ENCODE measurements at regions not wholly inside any gene's neighbourhood (a gene's known extent, or its start where the extent isn't known, plus 50 kb on each side); places are given as distances from the start of the nearest gene placed in this dataset.

GRCh38 chr13:47039106-47039505, 142.3 kb upstream of the HTR2A start:
- no peaks in the 10 kb centered on the region for H3K9me3 ChIP-seq (ENCODE audit: insufficient read depth, low read depth, low read length)
- Mint-ChIP-seq H3K9me3 (ENCODE audit: unreplicated experiment) (no peaks in the 10 kb centered on the region), H3K4me1 (ENCODE audit: low read depth, unreplicated experiment) (peaks cover 35% of the 10 kb centered on the region), H3K36me3 (ENCODE audit: low read depth, unreplicated experiment) (no peaks in the 10 kb centered on the region), H3K4me3 (ENCODE audit: unreplicated experiment) (no peak overlapping the region), H3K27ac (ENCODE audit: unreplicated experiment) (peak overlapping the region; percentile 23), H3K27me3 (ENCODE audit: low read depth, unreplicated experiment) (peaks cover 3% of the 10 kb centered on the region)
- peak; percentile 96 for FAIRE-seq
- peak; percentile 89 for DNase-seq (ENCODE audit: low read depth)
- H3K27ac ChIP-seq (ENCODE audit: low read depth, low read length), result no peak overlapping the region
- no peak overlapping the region for H3K4me3 ChIP-seq (ENCODE audit: insufficient read depth, low read depth, low read length)
- no peaks in the 10 kb centered on the region for H3K79me2 ChIP-seq (ENCODE audit: insufficient read depth, low read length)
- H3K4me2 ChIP-seq (ENCODE audit: low read length), result peak overlapping the region; percentile 69
- no peaks in the 10 kb centered on the region for H3K27me3 ChIP-seq (ENCODE audit: insufficient read depth, low read length)
- peaks cover 12% of the 10 kb centered on the region for H3K4me1 ChIP-seq (ENCODE audit: insufficient read depth, low read length)
- TF ChIP-seq EZH2 (IDR thresholded peaks at IDR 0.05; ENCODE audit: insufficient read depth, low read length) (no peak), CTCF (IDR thresholded peaks at IDR 0.05; ENCODE audit: insufficient read depth, low read depth, low read length) (no peak)
- no peak overlapping the region for H2AFZ ChIP-seq (ENCODE audit: low read depth, low read length)
- no peaks in the 10 kb centered on the region for H3K36me3 ChIP-seq (ENCODE audit: insufficient read depth, low read length)
- no peak overlapping the region for H3K9ac ChIP-seq (ENCODE audit: low read length)
- H4K20me1 ChIP-seq (ENCODE audit: insufficient read depth, low read length), result no peaks in the 10 kb centered on the region

- peak; percentile 67 for DNase-seq (ENCODE audit: low read depth)
- Histone ChIP-seq H3K4me2 (ENCODE audit: low read length) (peak overlapping the region; percentile 69), H3K36me3 (ENCODE audit: insufficient read depth, low read length) (no peaks in the 10 kb centered on the region), H2AFZ (ENCODE audit: low read depth, low read length) (no peak overlapping the region), H3K27me3 (ENCODE audit: insufficient read depth, low read length) (no peaks in the 10 kb centered on the region), H3K9ac (ENCODE audit: low read length) (no peak overlapping the region), H3K4me3 (ENCODE audit: insufficient read depth, low read depth, low read length) (no peak overlapping the region), H4K20me1 (ENCODE audit: insufficient read depth, low read length) (no peaks in the 10 kb centered on the region), H3K9me3 (ENCODE audit: insufficient read depth, low read depth, low read length) (no peaks in the 10 kb centered on the region), H3K27ac (ENCODE audit: low read depth, low read length) (no peak overlapping the region), H3K4me1 (ENCODE audit: insufficient read depth, low read length) (peaks cover 13% of the 10 kb centered on the region), H3K79me2 (ENCODE audit: insufficient read depth, low read length) (no peaks in the 10 kb centered on the region)
- no peak overlapping the region for H3K4me3 Mint-ChIP-seq (ENCODE audit: unreplicated experiment)
- FAIRE-seq, result no peak
- TF ChIP-seq CTCF (IDR thresholded peaks at IDR 0.05; ENCODE audit: insufficient read depth, low read depth, low read length) (no peak), EZH2 (IDR thresholded peaks at IDR 0.05; ENCODE audit: insufficient read depth, low read length) (no peak)
- peaks cover 41% of the 10 kb centered on the region for H3K4me1 Mint-ChIP-seq (ENCODE audit: low read depth, unreplicated experiment)
- no peak overlapping the region for H3K27ac Mint-ChIP-seq (ENCODE audit: unreplicated experiment)
- H3K36me3 Mint-ChIP-seq (ENCODE audit: low read depth, unreplicated experiment), result no peaks in the 10 kb centered on the region
- no peaks in the 10 kb centered on the region for H3K9me3 Mint-ChIP-seq (ENCODE audit: unreplicated experiment)
- H3K27me3 Mint-ChIP-seq (ENCODE audit: low read depth, unreplicated experiment), result no peaks in the 10 kb centered on the region
These were observed 141.3 kb upstream of the HTR2A start for GRCh38 chr13:47038188-47038587.

GRCh38 chr13:47036294-47037008, 139.6 kb upstream of the HTR2A start:
- no peaks in the 10 kb centered on the region for H3K36me3 ChIP-seq (ENCODE audit: insufficient read depth, low read length)
- FAIRE-seq (no peak), DNase-seq (ENCODE audit: low read depth) (no peak)
- Mint-ChIP-seq H3K4me1 (ENCODE audit: low read depth, unreplicated experiment) (peaks cover 47% of the 10 kb centered on the region), H3K36me3 (ENCODE audit: low read depth, unreplicated experiment) (no peaks in the 10 kb centered on the region), H3K9me3 (ENCODE audit: unreplicated experiment) (no peaks in the 10 kb centered on the region), H3K27ac (ENCODE audit: unreplicated experiment) (no peak overlapping the region), H3K27me3 (ENCODE audit: low read depth, unreplicated experiment) (no peaks in the 10 kb centered on the region), H3K4me3 (ENCODE audit: unreplicated experiment) (no peak overlapping the region)
- H4K20me1 ChIP-seq (ENCODE audit: insufficient read depth, low read length), result no peaks in the 10 kb centered on the region
- H3K9ac ChIP-seq (ENCODE audit: low read length), result no peak overlapping the region
- no peaks in the 10 kb centered on the region for H3K9me3 ChIP-seq (ENCODE audit: insufficient read depth, low read depth, low read length)
- H3K4me3 ChIP-seq (ENCODE audit: insufficient read depth, low read depth, low read length), result no peak overlapping the region
- H3K79me2 ChIP-seq (ENCODE audit: insufficient read depth, low read length), result no peaks in the 10 kb centered on the region
- H3K4me1 ChIP-seq (ENCODE audit: insufficient read depth, low read length), result peaks cover 19% of the 10 kb centered on the region
- no peak overlapping the region for H3K27ac ChIP-seq (ENCODE audit: low read depth, low read length)
- TF ChIP-seq EZH2 (IDR thresholded peaks at IDR 0.05; ENCODE audit: insufficient read depth, low read length), result no peak
- TF ChIP-seq CTCF (IDR thresholded peaks at IDR 0.05; ENCODE audit: insufficient read depth, low read depth, low read length), result no peak
- H2AFZ ChIP-seq (ENCODE audit: low read depth, low read length), result no peak overlapping the region
- no peak overlapping the region for H3K4me2 ChIP-seq (ENCODE audit: low read length)
- no peaks in the 10 kb centered on the region for H3K27me3 ChIP-seq (ENCODE audit: insufficient read depth, low read length)

Measured in astrocyte (in vitro differentiated cells and primary cell).